NCI-H82 treated with DMSO at 0.1 percent for 48 hours (cell line): ENCODE measurements at regions not wholly inside any gene's neighbourhood (a gene's known extent, or its start where the extent isn't known, plus 50 kb on each side); places are given as distances from the start of the nearest gene placed in this dataset.
"Not testable (repeated sequence)": the region's sequence is repeated elsewhere in the genome, so short reads cannot be mapped to it uniquely, and the experiment has no call there.

ENCODE experiments used
- DNase-seq: peaks from one replicate; lab custom pipeline; 2025; ENCODE audit not compliant: unreplicated experiment; lab: John Stamatoyannopoulos, UW

DNA sequence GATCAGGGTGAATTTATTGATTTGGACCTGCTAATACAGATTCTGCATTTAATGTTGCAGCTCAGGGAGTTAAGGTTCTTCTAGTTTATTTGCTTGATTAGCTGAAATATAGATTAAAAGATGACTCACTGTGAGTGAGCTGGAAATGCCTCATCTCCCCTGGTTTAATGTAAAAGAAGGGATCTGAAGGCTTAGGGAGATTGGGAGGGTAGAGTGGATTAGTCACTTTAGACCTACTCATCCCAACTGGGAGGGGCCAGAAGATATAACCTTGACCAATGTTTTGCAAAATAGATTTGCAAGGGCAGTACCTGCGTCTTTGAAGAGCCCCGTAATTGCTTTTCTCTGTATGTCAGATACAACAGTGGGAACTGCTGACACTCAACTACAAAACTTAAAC lies 922.8 kb upstream of the ADGRL4 start:
- DNase-seq = no peak

DNA sequence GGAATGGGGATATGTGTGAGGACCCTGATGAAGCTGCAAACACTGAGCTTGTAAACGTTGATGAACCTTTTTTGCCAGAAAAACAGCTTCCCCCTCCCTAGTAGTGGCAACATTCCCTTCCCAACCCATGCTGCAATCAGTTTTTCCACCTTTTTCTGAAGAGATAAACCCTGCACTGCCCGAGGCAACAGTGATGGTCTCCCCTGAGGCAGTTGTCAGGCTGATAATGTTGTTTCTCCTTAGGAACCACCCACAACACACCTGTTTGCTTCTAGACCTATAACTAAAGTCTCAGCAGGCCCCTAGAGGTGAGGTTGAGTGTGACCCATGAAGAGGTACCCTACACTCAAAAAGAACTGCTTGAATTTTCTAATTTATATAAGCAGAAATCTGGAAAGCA lies 922.4 kb upstream of the ADGRL4 start:
- no peak for DNase-seq

DNA sequence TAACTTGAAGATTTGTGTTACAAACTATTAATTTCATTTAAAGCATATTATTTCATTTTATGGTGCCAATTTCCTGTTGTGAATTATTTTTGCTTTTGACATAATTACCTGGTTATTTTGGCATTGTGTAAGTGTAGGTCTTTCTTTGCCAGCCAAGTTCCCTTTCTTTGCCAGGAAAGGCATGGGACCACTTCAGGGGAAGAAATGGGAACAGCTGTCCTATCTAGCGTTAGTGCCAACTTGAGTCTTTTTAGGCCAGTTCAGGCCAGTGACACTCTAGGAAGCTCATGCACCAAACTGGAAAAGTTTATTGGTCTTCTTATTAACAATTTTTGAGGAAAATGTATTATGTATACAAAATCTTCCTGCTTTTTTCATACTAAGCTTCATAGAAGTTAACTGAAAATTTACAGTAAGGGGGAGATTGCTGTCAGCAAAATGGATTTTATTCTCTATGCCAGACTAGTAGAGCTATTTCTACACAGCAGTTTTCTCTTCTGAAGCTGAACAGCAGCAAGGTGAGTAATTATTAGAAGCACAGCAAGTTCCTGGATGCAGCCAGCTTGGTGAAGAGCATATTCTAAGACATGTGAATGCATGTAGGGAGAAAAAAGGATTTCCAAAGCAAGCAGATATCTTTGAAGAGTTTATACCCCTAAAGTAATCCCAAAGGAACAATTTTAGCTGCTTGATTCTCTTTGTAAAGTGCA lies 914.6 kb upstream of the ADGRL4 start:
- no peak for DNase-seq

DNA sequence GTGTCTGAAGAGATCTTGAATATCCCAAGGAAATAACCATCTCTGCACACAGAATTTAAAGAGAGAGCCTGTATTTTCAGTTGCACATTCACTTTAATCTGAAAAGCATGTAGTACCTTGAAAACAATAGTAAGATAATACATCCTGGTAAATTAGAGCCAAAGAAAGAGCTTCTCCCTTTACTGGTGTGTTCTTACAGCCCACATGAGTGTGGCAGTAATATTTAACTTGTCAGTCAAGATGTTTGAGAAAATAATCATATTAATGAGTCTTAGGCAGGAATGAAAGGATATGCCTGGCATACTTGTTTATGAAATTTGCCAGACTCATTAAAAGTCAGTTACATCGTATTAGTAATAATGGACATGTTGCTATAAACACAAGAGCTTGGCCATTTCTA lies 908.4 kb upstream of the ADGRL4 start:
- no peak for DNase-seq

DNA sequence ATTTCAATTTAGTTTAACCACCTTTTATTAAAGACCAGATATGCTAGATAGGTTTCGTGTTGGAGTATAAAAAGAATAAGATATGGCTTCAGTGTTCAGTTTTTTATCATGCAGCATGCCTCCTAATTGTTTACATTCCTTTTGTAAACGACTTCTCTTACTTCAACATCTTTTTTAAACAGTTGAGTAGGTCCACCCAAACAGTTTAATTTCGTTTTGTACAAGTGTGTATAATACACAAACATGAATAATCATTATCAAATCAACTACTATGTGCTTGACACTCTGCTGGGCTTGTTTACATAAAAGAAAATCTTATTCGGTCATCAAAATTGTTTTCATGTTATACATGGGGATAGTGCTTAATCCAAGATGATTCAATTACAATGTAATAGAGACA lies 906.3 kb upstream of the ADGRL4 start:
- no peak for DNase-seq

DNA sequence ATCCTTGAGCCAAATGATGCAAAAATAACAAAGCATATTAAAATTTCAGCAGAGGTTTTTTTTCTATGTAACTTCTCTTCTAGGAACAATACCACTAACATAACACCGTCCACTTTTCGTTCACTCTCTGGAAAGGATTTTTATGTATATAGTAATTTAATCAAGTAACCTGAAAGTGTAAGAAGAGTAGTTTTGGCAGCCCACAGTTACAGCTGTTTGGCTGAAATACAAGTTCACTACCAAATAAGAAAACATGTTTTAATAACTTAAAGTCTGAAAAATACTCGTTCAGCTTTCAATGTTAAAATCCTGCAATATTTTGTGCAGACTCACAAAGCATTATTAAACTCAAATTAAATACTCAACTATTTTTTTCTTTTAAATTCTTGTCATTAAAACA lies 896.8 kb upstream of the ADGRL4 start:
- DNase-seq = no peak

DNA sequence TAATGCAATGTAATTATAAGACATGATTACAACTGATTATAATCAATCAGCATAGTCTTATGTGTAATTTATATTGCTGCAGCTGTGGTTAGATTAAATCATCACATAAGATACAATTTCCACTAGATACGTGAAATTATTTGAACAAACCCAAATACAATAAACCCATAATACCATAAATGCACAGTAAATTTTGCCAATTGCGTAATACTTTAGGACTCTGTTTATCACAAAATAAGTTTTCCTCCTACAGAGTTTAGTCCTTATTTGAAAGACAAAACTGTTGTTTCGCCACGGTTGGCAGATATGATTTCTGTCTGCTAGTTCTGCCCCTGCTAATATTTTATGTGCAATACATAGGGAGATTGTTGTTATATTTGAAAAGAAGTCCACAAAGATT lies 895.9 kb upstream of the ADGRL4 start:
- no peak for DNase-seq

DNA sequence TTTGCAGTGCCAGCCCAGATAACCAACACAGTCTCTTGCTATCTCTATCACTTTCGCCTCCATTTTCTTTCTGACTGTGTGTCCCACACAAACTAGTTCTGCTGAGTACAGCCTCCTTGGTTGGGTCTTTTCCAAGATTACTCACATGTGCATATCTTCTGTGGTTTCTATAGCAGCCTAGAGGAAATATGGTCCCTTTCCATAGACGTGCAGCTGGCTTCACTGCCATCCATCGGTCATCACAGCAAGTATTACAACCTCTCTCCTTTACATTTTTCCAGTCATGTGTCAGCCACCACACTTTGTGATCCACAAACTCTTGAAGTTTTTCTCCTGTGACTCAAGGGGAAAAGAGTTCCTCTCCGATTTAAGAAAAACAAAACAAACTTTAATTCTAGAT lies 893.4 kb upstream of the ADGRL4 start:
- DNase-seq = no peak

DNA sequence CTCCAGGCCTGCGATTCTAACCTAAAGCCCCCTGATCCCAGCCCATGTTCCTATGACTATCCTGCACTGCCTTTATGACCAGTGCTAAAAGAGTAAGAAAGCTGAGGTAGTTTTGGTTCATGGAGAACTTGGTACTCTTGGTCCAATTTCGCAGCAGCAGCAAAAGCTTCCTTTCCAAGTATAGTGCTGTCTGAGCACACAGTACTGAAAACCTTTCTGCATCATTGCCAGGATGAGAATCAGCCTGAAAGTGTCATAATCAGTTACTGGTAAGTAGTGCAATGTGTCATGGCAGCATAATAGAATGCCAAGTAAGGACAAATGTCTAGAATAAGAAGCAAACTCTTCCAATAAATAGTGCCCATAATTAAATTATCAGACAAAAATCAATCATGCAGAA lies 889.6 kb upstream of the ADGRL4 start:
- no peak for DNase-seq

DNA sequence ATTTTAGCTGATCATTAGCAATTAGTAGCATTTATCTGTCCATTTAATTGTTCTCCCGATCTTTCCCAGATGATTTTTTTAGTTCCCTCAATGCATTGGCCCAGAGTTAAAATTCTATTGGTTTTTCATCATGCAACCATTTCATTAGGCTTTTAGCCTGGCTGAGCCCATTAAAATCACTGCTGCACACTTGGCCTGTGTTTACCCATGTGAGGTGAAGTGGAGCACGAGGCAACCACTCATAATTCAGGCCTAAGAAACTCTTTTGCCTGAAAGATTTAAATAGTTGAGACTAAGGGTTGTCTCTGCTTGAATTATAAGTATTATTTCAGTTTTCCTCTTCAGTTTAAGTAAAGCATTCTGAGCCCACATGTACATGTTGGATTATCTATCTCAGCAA lies 889.0 kb upstream of the ADGRL4 start:
- no peak for DNase-seq

DNA sequence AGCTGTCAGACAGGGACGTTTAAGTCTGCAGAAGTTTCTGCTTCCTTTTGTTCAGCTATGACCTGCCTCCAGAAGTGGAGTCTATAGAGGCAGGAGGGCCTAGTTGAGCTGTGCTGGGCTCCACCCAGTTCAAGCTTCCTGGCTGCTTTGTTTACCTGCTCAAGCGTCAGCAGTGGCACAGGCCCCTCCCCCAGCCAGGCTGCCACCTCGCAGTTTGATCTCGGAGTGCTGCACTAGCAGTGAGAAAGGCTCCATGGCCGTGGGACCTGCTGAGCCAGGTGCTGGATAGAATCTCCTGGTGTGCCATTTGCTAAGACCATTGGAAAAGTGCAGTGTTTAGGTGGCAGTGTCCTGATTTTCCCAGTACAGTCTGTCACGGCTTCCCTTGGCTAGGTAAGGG lies 887.6 kb upstream of the ADGRL4 start:
- not testable (repeated sequence) for DNase-seq

DNA sequence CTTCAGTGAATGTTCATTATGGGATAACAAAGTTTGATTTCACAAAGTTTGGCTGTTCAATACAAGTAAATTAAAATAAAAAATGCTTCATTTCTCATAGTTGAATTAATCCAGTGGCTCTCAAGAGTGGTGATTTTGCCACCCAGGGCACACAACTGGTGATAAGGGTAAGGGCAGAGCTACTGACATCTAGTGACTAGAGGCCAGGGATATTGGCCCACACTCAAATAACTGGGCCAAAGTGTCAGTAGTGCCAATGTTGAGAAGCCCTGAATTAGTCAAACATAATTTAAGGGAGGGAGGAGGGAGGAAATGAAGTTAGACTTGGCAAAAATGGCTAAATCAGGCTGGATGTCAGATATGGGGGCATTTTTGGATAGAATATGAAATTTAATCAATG lies 880.5 kb upstream of the ADGRL4 start:
- no peak for DNase-seq

DNA sequence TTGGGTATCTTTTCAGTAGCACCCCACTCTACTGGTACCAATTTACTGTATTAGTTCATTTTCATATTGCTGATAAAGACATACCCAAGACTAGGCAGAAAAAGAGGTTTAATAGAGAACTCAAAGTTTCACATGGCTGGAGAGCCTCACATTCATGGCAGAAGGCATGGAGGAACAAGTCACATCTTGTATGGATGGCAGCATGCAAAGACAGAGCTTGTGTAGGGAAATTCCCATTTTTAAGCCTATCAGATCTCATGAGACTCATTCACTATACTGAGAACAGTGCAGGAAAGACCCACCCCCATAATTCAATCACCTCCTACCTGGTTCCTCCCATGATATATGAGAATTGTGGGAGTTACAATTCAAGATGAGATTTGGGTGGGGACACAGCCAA lies 878.6 kb upstream of the ADGRL4 start:
- DNase-seq = no peak

DNA sequence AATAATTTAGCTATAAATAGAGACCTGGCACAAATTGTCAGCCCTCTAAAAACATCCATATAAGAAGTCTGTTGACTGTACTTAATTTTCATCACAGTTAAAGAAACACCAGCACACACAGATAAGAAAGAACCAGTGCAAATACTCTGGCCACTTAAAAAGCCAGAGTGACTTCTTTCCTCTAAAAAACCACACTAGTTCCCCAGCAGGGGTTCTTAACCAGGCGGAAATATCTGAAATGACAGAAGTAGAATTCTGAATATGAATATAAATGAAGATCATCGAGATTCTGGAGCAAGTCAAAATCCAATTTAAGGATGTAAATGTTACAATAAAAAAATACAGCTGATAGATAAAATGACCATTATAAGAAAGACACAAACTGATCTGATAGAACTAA lies 870.6 kb upstream of the ADGRL4 start:
- DNase-seq = no peak

DNA sequence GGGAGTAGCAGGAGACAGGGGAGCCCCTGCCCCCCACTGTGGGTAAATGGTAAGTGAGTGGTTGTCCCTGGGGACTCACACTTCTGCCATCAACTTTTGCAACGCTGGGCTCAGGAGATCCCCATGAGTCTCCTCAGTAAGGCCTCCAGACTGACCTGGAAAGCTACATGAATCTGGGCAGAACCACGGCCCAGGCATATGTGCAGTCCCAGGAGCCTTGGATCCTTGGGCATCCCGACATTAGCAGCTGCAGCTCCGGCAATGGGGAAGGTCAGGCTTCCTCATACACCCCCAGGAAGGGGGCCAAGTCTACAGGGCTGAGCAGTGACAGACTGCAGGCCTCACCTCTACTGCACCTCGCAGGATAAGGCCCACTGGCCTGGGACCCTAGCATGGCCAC lies 868.7 kb upstream of the ADGRL4 start:
- DNase-seq = no peak

DNA sequence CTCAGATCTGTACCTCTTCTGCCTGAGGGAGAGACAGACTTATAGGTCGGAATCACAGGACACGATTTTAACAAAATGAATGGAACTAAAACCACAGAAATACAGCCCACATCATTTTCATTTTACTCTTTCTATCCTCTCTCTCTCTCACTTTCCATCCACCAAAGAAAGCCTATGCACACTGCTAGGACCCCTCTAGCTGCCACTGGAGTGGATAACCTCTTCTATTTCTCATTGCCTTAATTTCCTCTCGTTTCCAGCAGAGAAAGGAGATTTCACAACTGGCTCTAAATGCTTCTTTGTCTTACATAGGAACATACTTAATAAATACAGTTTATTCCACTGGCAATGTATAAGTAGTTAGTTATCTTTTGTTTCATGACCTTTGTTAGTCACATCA lies 867.8 kb upstream of the ADGRL4 start:
- no peak for DNase-seq

DNA sequence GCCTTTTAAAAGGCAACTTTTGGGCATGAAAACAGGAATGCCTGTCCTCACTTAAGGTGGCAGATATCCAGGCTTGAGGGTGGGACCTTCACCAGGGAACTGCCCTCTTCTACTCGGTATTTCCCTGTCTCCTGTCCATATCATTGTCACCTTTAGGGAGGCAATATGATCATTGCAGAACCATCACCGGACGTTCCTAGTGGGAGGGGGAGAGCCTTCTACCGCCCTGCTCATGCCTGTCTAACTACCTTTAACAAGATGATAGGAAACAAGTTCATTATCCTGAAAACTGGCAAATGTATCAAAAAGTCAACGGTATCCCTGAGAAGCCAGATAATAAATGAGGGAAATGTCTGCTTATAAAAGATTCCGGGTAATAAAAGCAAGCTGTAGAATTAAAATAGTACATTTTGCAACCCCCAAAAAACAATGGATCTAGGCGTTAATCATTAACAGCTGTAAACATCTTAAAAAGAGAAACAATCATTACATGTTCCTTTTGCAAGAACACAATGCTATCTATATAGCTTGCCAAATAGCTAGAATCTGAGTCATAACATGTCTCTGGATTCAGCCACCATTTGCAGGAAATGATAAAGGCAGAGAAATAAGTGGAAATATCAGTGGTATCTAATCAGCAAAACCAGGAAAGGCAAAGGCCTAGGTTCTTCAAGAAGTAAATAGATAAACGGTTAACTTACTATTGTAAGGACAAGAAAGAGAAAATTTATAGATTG lies 852.9 kb upstream of the ADGRL4 start:
- DNase-seq = no peak

DNA sequence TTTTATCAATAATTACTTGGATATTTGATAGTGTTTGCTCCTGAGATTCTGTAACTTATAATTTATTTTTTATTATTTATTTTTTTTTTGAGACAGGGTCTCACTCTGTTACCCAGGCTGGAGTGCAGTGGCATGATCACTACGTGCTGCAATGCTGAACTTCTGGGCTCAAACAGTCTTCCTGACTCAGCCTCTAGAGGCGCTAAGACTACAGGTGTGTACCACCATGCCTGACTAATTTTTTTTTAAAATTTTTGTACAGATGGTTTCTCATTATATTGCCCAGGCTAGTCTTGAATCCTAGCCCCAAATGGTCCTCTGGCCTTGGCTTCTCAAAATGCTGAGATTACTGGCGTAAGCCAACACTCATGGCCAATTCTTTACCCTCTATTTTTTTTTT lies 845.5 kb upstream of the ADGRL4 start:
- no peak for DNase-seq

DNA sequence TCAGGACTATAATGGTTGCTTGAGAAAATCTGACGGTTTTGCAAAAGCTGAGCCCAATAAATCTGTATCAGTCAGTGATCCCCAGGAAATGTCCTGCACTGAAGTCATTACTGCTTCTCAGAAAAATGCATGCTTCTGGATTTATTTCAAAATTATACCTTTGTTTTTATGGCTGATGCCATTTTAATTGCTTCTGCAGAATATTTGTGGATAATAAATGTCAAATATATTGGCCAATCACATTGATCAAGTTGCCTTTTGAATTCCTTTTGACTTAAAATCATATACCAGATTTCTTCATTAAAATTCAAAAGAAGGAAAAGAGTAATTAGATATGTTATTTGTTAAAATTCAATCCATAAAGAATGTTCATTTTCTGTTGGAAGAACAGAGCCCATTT lies 842.9 kb upstream of the ADGRL4 start:
- no peak for DNase-seq

DNA sequence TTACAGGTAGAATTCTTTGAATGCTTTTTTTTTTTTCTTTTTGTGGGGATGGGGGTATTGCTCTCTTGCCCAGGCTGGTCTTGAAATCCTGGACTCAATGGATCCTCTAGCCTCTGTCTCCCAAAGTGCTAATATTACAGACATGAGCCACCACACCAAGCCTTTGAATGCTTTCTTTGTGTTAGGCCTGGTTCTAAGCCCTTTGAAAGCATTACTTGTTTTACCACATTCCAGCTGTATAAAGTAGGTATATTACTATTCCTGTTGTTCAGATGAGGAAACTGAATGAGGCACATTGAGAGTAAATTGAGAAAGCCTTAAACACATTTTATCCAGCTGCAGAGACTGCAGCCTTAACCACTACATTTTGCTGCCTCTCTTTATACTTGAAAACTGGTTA lies 841.8 kb upstream of the ADGRL4 start:
- no peak for DNase-seq

DNA sequence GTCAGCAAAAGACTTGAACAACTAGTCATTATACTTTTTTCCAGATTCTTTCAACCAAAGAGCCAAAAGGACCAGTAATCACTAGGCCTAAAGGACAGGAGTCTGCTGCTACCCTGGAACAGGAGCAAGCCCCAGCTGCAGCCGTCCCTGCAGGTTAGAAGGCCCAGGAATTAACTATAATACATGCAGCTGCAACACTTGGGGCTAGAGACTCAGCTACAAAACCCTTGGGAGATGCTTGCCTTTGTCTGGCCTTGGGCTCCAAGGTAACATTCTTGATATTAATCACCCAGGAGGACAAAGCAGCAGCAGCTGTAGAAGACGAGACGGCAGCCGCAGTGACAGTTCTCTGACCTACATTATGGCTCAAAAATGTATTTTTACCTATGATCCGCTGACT lies 841.2 kb upstream of the ADGRL4 start:
- DNase-seq = no peak

DNA sequence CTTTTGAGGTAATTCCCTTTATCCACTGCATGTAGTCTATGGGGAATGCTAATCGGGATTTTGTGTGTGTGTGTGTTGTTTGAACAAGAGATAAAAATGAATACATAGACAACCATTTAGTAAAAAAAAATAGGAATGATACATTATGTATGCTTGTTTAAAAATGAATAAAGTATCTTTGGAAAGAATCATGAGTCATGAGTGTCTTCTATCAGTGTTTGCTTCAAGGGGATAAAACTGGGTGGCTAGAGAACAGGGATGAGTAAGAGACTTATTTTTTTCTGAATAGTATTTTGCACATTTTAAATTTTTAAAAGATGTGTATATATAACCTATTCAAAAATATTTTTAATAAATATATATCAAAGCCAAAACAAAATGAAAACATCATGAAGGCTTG lies 839.4 kb upstream of the ADGRL4 start:
- DNase-seq = no peak

DNA sequence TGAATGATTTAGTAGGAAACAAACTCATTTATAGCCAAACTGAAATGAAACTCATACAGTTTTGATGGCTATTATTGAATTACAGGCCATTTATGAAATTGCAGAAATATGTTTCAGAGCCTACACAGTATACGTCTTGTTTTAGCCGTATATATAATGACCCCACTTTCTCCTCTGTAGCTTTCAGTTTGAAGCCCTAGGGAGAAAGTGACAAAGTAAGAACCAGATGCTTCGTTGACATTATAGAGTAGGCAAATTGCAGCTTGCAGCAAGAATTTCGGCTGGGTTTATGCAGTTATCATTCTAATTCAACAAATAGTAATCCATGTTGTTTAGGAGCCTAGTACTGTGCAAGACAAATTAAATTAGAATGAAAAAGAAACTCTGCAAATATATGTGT lies 836.3 kb upstream of the ADGRL4 start:
- DNase-seq = no peak
